Liver (tissue), 7 donors: ENCODE measurements at regions not wholly inside any gene's neighbourhood (a gene's known extent, or its start where the extent isn't known, plus 50 kb on each side); places are given as distances from the start of the nearest gene placed in this dataset.

Experiments
- DNase-seq: peaks from one replicate; pipeline ENCODE4 v3.0.0-alpha.2; 2017; ENCODE audit warnings: low spot score
- H3K27ac ChIP-seq, 2 donors: one replicate each; pipeline ENCODE4 v1.7.0; 2013; ENCODE audit warnings: inconsistent platforms in 2 of 2, low read length in 2 of 2, control low read depth in 1 of 2, low read depth in 1 of 2, mild to moderate bottlenecking in 1 of 2
- H3K27me3 ChIP-seq, 4 donors: one replicate each; pipeline versions ENCODE4 v1.6.1 to v1.7.0; 2013; ENCODE audit warnings: low read length in 3 of 4, inconsistent platforms in 1 of 4, mild to moderate bottlenecking in 1 of 4, moderate library complexity in 1 of 4; ENCODE audit not compliant: control insufficient read depth in 4 of 4, insufficient read depth in 4 of 4
- H3K36me3 ChIP-seq, 4 donors: one replicate each; pipeline versions ENCODE4 v1.6.1 to v1.7.0; 2013; ENCODE audit warnings: low read length in 3 of 4, mild to moderate bottlenecking in 3 of 4, low read depth in 1 of 4, moderate library complexity in 1 of 4; ENCODE audit not compliant: control insufficient read depth in 4 of 4, insufficient read depth in 3 of 4
- H3K4me1 ChIP-seq, 4 donors: one replicate each; pipeline versions ENCODE4 v1.6.1 to v1.7.0; 2013; ENCODE audit warnings: low read length in 3 of 4, mild to moderate bottlenecking in 3 of 4, moderate library complexity in 1 of 4; ENCODE audit not compliant: control insufficient read depth in 4 of 4, insufficient read depth in 4 of 4
- H3K4me3 ChIP-seq, 3 donors: one replicate each; pipeline versions ENCODE4 v1.6.1 to v1.7.0; 2013; ENCODE audit warnings: low read length in 3 of 3, control low read depth in 1 of 3, low read depth in 1 of 3, mild to moderate bottlenecking in 1 of 3
- H3K9ac ChIP-seq, 2 donors: one replicate each; pipeline ENCODE4 v1.7.0; 2013; ENCODE audit warnings: low read length in 2 of 2, mild to moderate bottlenecking in 2 of 2, moderate library complexity in 2 of 2, control low read depth in 1 of 2, low read depth in 1 of 2
- H3K9me3 ChIP-seq, 4 donors: one replicate each; pipeline versions ENCODE4 v1.6.1 to v1.7.0; 2013; ENCODE audit warnings: low read length in 3 of 4; ENCODE audit not compliant: control insufficient read depth in 4 of 4
- ATF3 ChIP-seq: IDR thresholded peaks from 2 replicates; pipeline ENCODE4 v1.6.1; 2016; ENCODE audit warnings: antibody characterized with exemption
- EGR1 ChIP-seq, 2 donors: IDR thresholded peaks; 2 replicates each; pipeline ENCODE4 v1.6.1; 2016 to 2018; ENCODE audit warnings: antibody characterized with exemption in 2 of 2, low read depth in 2 of 2
- FOXA1 ChIP-seq: IDR thresholded peaks from 2 replicates; pipeline ENCODE4 v1.6.1; 2016; ENCODE audit warnings: antibody characterized with exemption
- HNF4A ChIP-seq, 2 donors: conservative IDR thresholded peaks; 2 replicates each; pipeline ENCODE4 v1.6.1; 2016; ENCODE audit warnings: antibody characterized with exemption in 2 of 2, mild to moderate bottlenecking in 2 of 2
- HNF4G ChIP-seq: IDR thresholded peaks from 2 replicates; pipeline ENCODE4 v1.6.1; 2016; ENCODE audit warnings: antibody characterized with exemption
- MAX ChIP-seq: IDR thresholded peaks from 2 replicates; pipeline ENCODE4 v1.6.1; 2016; ENCODE audit warnings: antibody characterized with exemption
- REST ChIP-seq: IDR thresholded peaks from 2 replicates; pipeline ENCODE4 v1.6.1; 2016; ENCODE audit warnings: antibody characterized with exemption, mild to moderate bottlenecking
- SP1 ChIP-seq: IDR thresholded peaks from 2 replicates; pipeline ENCODE4 v1.6.1; 2018; ENCODE audit warnings: antibody characterized with exemption, mild to moderate bottlenecking
- YY1 ChIP-seq: IDR thresholded peaks from 2 replicates; pipeline ENCODE4 v1.6.1; 2016; ENCODE audit warnings: antibody characterized with exemption, mild to moderate bottlenecking
- ZBTB33 ChIP-seq: IDR thresholded peaks from 2 replicates; pipeline ENCODE4 v1.6.1; 2016; ENCODE audit warnings: antibody characterized with exemption
- WGBS: extraction: QIAGEN DNeasy Blood & Tissue Kit; methylation state at CpG from one replicate; pipeline ENCODE4 v1.1.7; 2013; 5-methylcytosine and 5-hydroxymethylcytosine counted together
- donor health status: healthy.
- donor health status: healthy.
- donor health status: healthy.
- donor health status: healthy.

GRCh38 chr9:14482856-14483255 is 168.9 kb upstream of the NFIB start:
- Histone ChIP-seq H3K4me3 (no peak overlapping the region), H3K9me3 (no peaks in the 10 kb centered on the region), H3K9ac (no peak overlapping the region), H3K27me3 (no peaks in the 10 kb centered on the region), H3K27ac (no peak overlapping the region), H3K36me3 (no peaks in the 10 kb centered on the region), H3K4me1 (no peaks in the 10 kb centered on the region)
- 61% methylated on average over 3 of the region's 3 CpGs for WGBS
- DNase-seq: no peak
- no peak for TF ChIP-seq HNF4A (conservative IDR thresholded peaks at IDR 0.05)
- no peak for TF ChIP-seq ZBTB33
- no peak for TF ChIP-seq YY1
- TF ChIP-seq ATF3: no peak
- no peak for TF ChIP-seq MAX
- no peak for TF ChIP-seq REST

- Histone ChIP-seq H3K36me3 (no peaks in the 10 kb centered on the region), H3K9me3 (no peaks in the 10 kb centered on the region), H3K4me3 (no peak overlapping the region), H3K9ac (no peak overlapping the region), H3K4me1 (no peaks in the 10 kb centered on the region), H3K27me3 (no peaks in the 10 kb centered on the region), H3K27ac (no peak overlapping the region)
- DNase-seq: no peak
- 60% methylated on average over 3 of the region's 3 CpGs for WGBS
- TF ChIP-seq HNF4G: no peak
- TF ChIP-seq HNF4A (conservative IDR thresholded peaks at IDR 0.05): no peak
- no peak for TF ChIP-seq EGR1 (IDR thresholded peaks at IDR 0.05; ENCODE audit: low read depth in 2 of 2)
- TF ChIP-seq FOXA1: no peak
- TF ChIP-seq SP1: no peak
- no peak for TF ChIP-seq REST
These were observed 166.6 kb upstream of the NFIB start for GRCh38 chr9:14480526-14480925.
